HL-60 (cell line): ENCODE measurements at regions not wholly inside any gene's neighbourhood (a gene's known extent, or its start where the extent isn't known, plus 50 kb on each side); places are given as distances from the start of the nearest gene placed in this dataset.

ENCODE experiments used
- DNase-seq, 2 experiments: peaks; one replicate each; pipeline ENCODE4 v3.0.0-alpha.2; 2010 to 2020; ENCODE audit warnings: low read depth in 1 of 2, low spot score in 1 of 2
- H3K27ac ChIP-seq: fragments of 250-450 bp; sonication (Bioruptor Pico); replicated peaks from 2 replicates; pipeline ENCODE4 v1.5.1; 2020; ENCODE audit warnings: mild to moderate bottlenecking, moderate library complexity
- H3K27me3 ChIP-seq: fragments of 250-450 bp; sonication (Bioruptor Pico); 2 replicates; pipeline ENCODE4 v1.5.1; 2021; ENCODE audit warnings: mild to moderate bottlenecking, moderate library complexity; ENCODE audit not compliant: insufficient read depth, poor library complexity, severe bottlenecking
- H3K4me3 ChIP-seq: replicated peaks from 2 replicates; pipeline ENCODE4 v1.5.1; 2011; ENCODE audit warnings: mild to moderate bottlenecking, control low read depth, low read length; ENCODE audit not compliant: insufficient read depth
- GABPA ChIP-seq: IDR thresholded peaks from 2 replicates; pipeline ENCODE4 v1.6.1; 2012; ENCODE audit warnings: low read depth
- POLR2AphosphoS5 ChIP-seq: IDR thresholded peaks from 2 replicates; pipeline ENCODE4 v1.6.1; 2012; ENCODE audit warnings: low read depth
- SPI1 ChIP-seq: IDR thresholded peaks from 2 replicates; pipeline ENCODE4 v1.6.1; 2012; ENCODE audit warnings: low read depth, mild to moderate bottlenecking, borderline replicate concordance
- TF ChIP-seq, protein P1 (sequence below): IDR thresholded peaks from one replicate; pipeline ENCODE4 v1.5.1; 2011; ENCODE audit warnings: low read length, control low read depth, inconsistent platforms; ENCODE audit not compliant: insufficient read depth
- TF ChIP-seq, protein P2 (sequence below): IDR thresholded peaks from 2 replicates; pipeline ENCODE4 v1.6.1; 2012; ENCODE audit warnings: low read depth; ENCODE audit not compliant: insufficient replicate concordance

DNA sequence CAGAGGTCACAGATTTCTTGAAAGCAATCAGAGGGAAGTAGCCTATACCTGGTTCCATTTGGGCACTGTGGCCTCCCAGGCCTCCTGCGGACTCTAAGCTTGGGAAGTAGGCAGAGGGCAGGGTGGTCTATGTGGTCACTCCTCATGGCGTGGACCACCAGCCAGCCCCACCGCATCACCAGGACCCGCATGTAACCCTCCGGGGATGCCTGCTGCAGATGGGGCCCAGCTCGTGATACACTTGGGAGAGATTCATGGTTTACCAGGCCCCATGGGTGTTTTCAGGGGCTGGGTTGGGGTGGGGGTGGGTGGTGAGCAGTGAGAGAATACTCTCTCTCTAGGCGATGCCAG lies 123.7 kb downstream of the ASB7 start:
- DNase-seq: no peak
- H3K4me3 ChIP-seq: no peak overlapping the region
- H3K27me3 ChIP-seq: no peaks in the 10 kb centered on the region
- TF ChIP-seq POLR2AphosphoS5: no peak
- TF ChIP-seq, protein P1, sequence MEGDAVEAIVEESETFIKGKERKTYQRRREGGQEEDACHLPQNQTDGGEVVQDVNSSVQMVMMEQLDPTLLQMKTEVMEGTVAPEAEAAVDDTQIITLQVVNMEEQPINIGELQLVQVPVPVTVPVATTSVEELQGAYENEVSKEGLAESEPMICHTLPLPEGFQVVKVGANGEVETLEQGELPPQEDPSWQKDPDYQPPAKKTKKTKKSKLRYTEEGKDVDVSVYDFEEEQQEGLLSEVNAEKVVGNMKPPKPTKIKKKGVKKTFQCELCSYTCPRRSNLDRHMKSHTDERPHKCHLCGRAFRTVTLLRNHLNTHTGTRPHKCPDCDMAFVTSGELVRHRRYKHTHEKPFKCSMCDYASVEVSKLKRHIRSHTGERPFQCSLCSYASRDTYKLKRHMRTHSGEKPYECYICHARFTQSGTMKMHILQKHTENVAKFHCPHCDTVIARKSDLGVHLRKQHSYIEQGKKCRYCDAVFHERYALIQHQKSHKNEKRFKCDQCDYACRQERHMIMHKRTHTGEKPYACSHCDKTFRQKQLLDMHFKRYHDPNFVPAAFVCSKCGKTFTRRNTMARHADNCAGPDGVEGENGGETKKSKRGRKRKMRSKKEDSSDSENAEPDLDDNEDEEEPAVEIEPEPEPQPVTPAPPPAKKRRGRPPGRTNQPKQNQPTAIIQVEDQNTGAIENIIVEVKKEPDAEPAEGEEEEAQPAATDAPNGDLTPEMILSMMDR: no peak
- TF ChIP-seq, protein P2, sequence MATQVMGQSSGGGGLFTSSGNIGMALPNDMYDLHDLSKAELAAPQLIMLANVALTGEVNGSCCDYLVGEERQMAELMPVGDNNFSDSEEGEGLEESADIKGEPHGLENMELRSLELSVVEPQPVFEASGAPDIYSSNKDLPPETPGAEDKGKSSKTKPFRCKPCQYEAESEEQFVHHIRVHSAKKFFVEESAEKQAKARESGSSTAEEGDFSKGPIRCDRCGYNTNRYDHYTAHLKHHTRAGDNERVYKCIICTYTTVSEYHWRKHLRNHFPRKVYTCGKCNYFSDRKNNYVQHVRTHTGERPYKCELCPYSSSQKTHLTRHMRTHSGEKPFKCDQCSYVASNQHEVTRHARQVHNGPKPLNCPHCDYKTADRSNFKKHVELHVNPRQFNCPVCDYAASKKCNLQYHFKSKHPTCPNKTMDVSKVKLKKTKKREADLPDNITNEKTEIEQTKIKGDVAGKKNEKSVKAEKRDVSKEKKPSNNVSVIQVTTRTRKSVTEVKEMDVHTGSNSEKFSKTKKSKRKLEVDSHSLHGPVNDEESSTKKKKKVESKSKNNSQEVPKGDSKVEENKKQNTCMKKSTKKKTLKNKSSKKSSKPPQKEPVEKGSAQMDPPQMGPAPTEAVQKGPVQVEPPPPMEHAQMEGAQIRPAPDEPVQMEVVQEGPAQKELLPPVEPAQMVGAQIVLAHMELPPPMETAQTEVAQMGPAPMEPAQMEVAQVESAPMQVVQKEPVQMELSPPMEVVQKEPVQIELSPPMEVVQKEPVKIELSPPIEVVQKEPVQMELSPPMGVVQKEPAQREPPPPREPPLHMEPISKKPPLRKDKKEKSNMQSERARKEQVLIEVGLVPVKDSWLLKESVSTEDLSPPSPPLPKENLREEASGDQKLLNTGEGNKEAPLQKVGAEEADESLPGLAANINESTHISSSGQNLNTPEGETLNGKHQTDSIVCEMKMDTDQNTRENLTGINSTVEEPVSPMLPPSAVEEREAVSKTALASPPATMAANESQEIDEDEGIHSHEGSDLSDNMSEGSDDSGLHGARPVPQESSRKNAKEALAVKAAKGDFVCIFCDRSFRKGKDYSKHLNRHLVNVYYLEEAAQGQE: no peak
- no peak for TF ChIP-seq GABPA
- TF ChIP-seq SPI1: no peak
- H3K27ac ChIP-seq: no peak overlapping the region

DNA sequence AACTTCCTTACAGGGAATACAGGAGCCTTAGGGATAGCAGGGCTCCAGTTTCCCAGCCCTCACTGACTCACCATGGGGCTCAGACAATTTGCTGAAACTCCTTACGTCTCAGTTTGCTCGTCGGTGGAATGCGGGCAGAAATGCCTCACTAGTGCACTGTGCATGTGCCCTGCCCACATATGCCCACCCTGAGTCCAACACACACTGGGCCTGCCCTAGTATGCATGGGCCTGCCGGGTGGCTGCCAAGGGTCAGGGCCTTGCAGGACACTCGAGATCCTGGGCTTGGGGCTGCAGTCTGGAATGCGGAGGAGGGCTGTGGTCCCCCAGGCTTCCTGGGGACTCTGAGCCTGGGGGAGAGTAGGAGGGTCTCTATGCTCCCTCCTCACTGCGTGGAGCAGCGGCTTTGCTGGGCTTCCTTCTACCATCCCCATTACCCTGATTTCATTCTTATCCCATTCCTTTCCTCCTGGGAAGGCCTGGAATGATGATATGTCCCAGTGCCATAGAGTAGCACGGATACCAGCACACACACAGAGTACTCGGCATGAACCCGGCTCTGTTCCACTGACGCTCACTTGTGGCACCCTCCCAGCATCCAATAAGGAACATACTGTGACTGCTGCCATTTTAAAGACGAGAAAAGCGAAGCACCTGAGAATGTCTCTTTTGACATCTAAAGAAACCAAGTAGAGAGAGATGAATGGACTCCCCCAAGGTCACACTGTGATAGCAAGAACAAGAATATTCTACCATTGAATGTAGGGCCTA lies 124.2 kb downstream of the ASB7 start:
- no peak overlapping the region for H3K27ac ChIP-seq
- no peak for TF ChIP-seq POLR2AphosphoS5
- no peak for TF ChIP-seq SPI1
- no peak for TF ChIP-seq GABPA
- TF ChIP-seq, protein P2: no peak
- TF ChIP-seq, protein P1: no peak
- no peaks in the 10 kb centered on the region for H3K27me3 ChIP-seq
- DNase-seq: no peak
- H3K4me3 ChIP-seq: no peak overlapping the region

DNA sequence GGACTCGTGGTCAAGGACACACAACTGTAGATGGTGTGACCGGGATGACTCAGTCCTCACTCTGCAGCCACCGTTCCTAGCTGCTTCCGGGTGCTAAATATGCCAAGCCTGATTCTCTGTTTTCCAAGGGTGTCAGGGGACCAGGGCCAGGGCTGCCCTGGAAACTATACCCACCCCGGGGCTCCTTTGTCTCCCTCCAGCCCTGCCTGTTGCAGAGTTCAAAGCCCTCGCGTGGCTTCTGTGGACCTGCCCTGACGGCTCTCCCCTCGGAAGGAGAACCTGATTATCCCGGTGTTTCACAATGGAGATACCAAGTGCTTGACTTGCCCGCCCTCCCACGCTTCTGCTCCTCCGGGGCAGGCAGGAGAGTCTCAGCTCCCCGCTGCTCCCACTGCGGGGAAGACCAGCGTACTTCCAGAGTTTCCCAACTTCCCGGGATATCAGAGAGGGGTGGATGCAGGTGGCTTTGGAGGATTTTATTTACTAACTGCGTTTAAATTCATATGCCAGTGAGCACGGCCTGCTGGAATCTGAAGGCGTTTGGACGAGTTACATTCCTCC lies 125.0 kb downstream of the ASB7 start:
- H3K4me3 ChIP-seq: no peak overlapping the region
- no peak for DNase-seq
- TF ChIP-seq, protein P2: no peak
- TF ChIP-seq GABPA: no peak
- no peak for TF ChIP-seq POLR2AphosphoS5
- TF ChIP-seq, protein P1: no peak
- TF ChIP-seq SPI1: no peak
- no peaks in the 10 kb centered on the region for H3K27me3 ChIP-seq
- no peak overlapping the region for H3K27ac ChIP-seq
